H1 (cell line): ENCODE measurements at regions not wholly inside any gene's neighbourhood (a gene's known extent, or its start where the extent isn't known, plus 50 kb on each side); places are given as distances from the start of the nearest gene placed in this dataset.
A peak's percentile ranks its signal among the peaks of the same experiment; 100 is the strongest.

Experiments
- CTCF ChIA-PET: fragments of 300-600 bp; sonication (Branson Sonifier 250); formaldehyde crosslinking; loops from one replicate; lab custom pipeline; 2021; ENCODE audit not compliant: partially characterized antibody; lab: Charles Lee
- POLR2A ChIA-PET: fragments of 300-600 bp; sonication (Branson Sonifier 250); formaldehyde crosslinking; loops from one replicate; lab custom pipeline; 2021; ENCODE audit warnings: inconsistent platforms; ENCODE audit not compliant: partially characterized antibody; lab: Charles Lee
- DNase-seq, 2 experiments: peaks; one replicate each; pipeline versions ENCODE4 v3.0.0 to v3.0.0-alpha.2; 2010 to 2022; ENCODE audit warnings: low spot score in 2 of 2, low read depth in 1 of 2, mixed read lengths in 1 of 2
- FAIRE-seq: peaks from 2 replicates; lab custom pipeline; 2011; peaks lifted over from hg19 to GRCh38; lab: Jason Lieb, UNC
- H2AFZ ChIP-seq: 2 replicates; pipeline ENCODE4 v1.8.1; 2012; ENCODE audit warnings: low read length, inconsistent platforms
- H2AK5ac ChIP-seq: 2 replicates; pipeline ENCODE4 v1.6.1; 2013; ENCODE audit warnings: low read depth, low read length
- H2BK120ac ChIP-seq: replicated peaks from 2 replicates; pipeline ENCODE3; 2013; ENCODE audit warnings: low read depth, low read length, inconsistent platforms
- H2BK12ac ChIP-seq: 2 replicates; pipeline ENCODE4 v1.6.1; 2013; ENCODE audit warnings: low read depth, low read length
- H2BK15ac ChIP-seq: 2 replicates; pipeline ENCODE4 v1.6.1; 2013; ENCODE audit warnings: low read length
- H2BK20ac ChIP-seq: 2 replicates; pipeline ENCODE4 v1.6.1; 2013; ENCODE audit warnings: low read length
- H2BK5ac ChIP-seq: 2 replicates; pipeline ENCODE4 v1.6.1; 2013; ENCODE audit warnings: low read depth, low read length
- H3K14ac ChIP-seq: 2 replicates; pipeline ENCODE4 v1.6.1; 2013; ENCODE audit warnings: inconsistent platforms; ENCODE audit not compliant: insufficient read length
- H3K18ac ChIP-seq: 2 replicates; pipeline ENCODE4 v1.6.1; 2013; ENCODE audit warnings: low read length; ENCODE audit errors: extremely low read depth
- H3K23ac ChIP-seq: 2 replicates; pipeline ENCODE4 v1.6.1; 2013; ENCODE audit warnings: inconsistent platforms; ENCODE audit not compliant: insufficient read length
- H3K23me2 ChIP-seq: 2 replicates; pipeline ENCODE4 v1.6.1; 2013; ENCODE audit warnings: low read depth, low read length
- H3K27ac ChIP-seq: 2 replicates; pipeline ENCODE4 v1.6.1; 2011; ENCODE audit warnings: low read depth, low read length, inconsistent platforms
- H3K27me3 ChIP-seq, 4 experiments: replicated peaks in 1 of 4; 1 replicate in 1 of 4; 2 replicates in 3 of 4; pipeline versions ENCODE4 v1.6.1 to v1.8.1; 2011 to 2013; ENCODE audit warnings: low read length in 3 of 4, mild to moderate bottlenecking in 3 of 4, inconsistent platforms in 2 of 4, mixed read lengths in 2 of 4, moderate library complexity in 1 of 4; ENCODE audit not compliant: control insufficient read depth in 3 of 4, insufficient read depth in 3 of 4; ENCODE audit errors: extremely low read depth in 1 of 4
- H3K36me3 ChIP-seq, 4 experiments: 2 replicates each; pipeline versions ENCODE4 v1.6.1 to v1.8.1; 2011 to 2013; ENCODE audit warnings: mild to moderate bottlenecking in 4 of 4, low read length in 3 of 4, moderate library complexity in 2 of 4, control low read depth in 1 of 4, inconsistent platforms in 1 of 4; ENCODE audit not compliant: insufficient read depth in 4 of 4, control insufficient read depth in 2 of 4
- H3K4ac ChIP-seq: replicated peaks from 2 replicates; pipeline ENCODE3; 2013; ENCODE audit warnings: low read length, low read depth, mixed read lengths, inconsistent platforms; ENCODE audit not compliant: insufficient read length
- H3K4me1 ChIP-seq, 4 experiments: replicated peaks in 1 of 4; 1 replicate in 1 of 4; 2 replicates in 3 of 4; pipeline versions ENCODE4 v1.6.1 to v1.8.1; 2011 to 2013; ENCODE audit warnings: low read length in 3 of 4, inconsistent platforms in 2 of 4, mixed read lengths in 1 of 4; ENCODE audit not compliant: insufficient read depth in 4 of 4, control insufficient read depth in 3 of 4
- H3K4me2 ChIP-seq, 2 experiments: 2 replicates each; pipeline versions ENCODE4 v1.6.1 to v1.8.1; 2011 to 2013; ENCODE audit warnings: low read depth in 2 of 2, low read length in 2 of 2, control low read depth in 1 of 2, inconsistent platforms in 1 of 2, mild to moderate bottlenecking in 1 of 2; ENCODE audit not compliant: insufficient read depth in 1 of 2
- H3K4me3 ChIP-seq, 4 experiments: fragments of 200-600, 300-600 bp in 1 of 4; sonication (generic), shearing (Covaris generic), sonication (Bioruptor Twin) in 1 of 4; 2 replicates each; pipeline versions ENCODE4 v1.5.1 to v1.8.1; 2011 to 2016; ENCODE audit warnings: low read length in 4 of 4, low read depth in 3 of 4, control low read depth in 2 of 4, inconsistent platforms in 2 of 4, mild to moderate bottlenecking in 2 of 4, mixed read lengths in 1 of 4, moderate library complexity in 1 of 4; ENCODE audit not compliant: insufficient read depth in 2 of 4; ENCODE audit errors: extremely low read depth in 1 of 4
- H3K56ac ChIP-seq: replicated peaks from 2 replicates; pipeline ENCODE3; 2013; ENCODE audit warnings: low read depth, mild to moderate bottlenecking, mixed read lengths, low read length, inconsistent platforms; ENCODE audit not compliant: insufficient read length
- H3K79me1 ChIP-seq: 2 replicates; pipeline ENCODE4 v1.6.1; 2013; ENCODE audit warnings: low read depth, low read length, control low read depth
- H3K79me2 ChIP-seq, 2 experiments: 2 replicates each; pipeline versions ENCODE4 v1.6.1 to v1.8.1; 2012 to 2013; ENCODE audit warnings: low read length in 2 of 2, mild to moderate bottlenecking in 2 of 2, inconsistent platforms in 1 of 2; ENCODE audit not compliant: insufficient read depth in 2 of 2, control insufficient read depth in 1 of 2
- H3K9ac ChIP-seq, 4 experiments: replicated peaks in 1 of 4; 1 replicate in 1 of 4; 2 replicates in 3 of 4; pipeline versions ENCODE4 v1.6.1 to v1.8.1; 2011 to 2013; ENCODE audit warnings: low read depth in 3 of 4, low read length in 3 of 4, control low read depth in 2 of 4, mild to moderate bottlenecking in 2 of 4, moderate library complexity in 2 of 4, inconsistent platforms in 1 of 4; ENCODE audit errors: extremely low read depth in 1 of 4
- H3K9me3 ChIP-seq, 2 experiments: 2 replicates each; pipeline versions ENCODE4 v1.6.1 to v1.8.1; 2012 to 2013; ENCODE audit warnings: mild to moderate bottlenecking in 2 of 2, moderate library complexity in 2 of 2, control low read depth in 1 of 2, inconsistent platforms in 1 of 2, low read depth in 1 of 2, low read length in 1 of 2, mixed read lengths in 1 of 2; ENCODE audit not compliant: insufficient read depth in 2 of 2
- H4K20me1 ChIP-seq, 2 experiments: replicated peaks in 1 of 2; 2 replicates each; pipeline versions ENCODE3 to v1.8.1; 2011 to 2013; ENCODE audit warnings: inconsistent platforms in 2 of 2, low read length in 2 of 2, mild to moderate bottlenecking in 1 of 2; ENCODE audit not compliant: insufficient read depth in 2 of 2, control insufficient read depth in 1 of 2
- H4K5ac ChIP-seq: 2 replicates; pipeline ENCODE4 v1.6.1; 2013; ENCODE audit warnings: low read length, low read depth, mixed read lengths, inconsistent platforms; ENCODE audit not compliant: insufficient read length
- H4K8ac ChIP-seq: 2 replicates; pipeline ENCODE4 v1.8.0; 2013; ENCODE audit warnings: mild to moderate bottlenecking, moderate library complexity, low read length, inconsistent platforms; ENCODE audit not compliant: insufficient read depth; ENCODE audit errors: extremely low read depth
- H4K91ac ChIP-seq: replicated peaks from 2 replicates; pipeline ENCODE3; 2013; ENCODE audit warnings: low read length, mixed read lengths, inconsistent platforms; ENCODE audit not compliant: insufficient read length
- BRCA1 ChIP-seq: IDR thresholded peaks from 2 replicates; pipeline ENCODE4 v1.6.1; 2012; ENCODE audit warnings: low read depth, low read length, improper control_type of control experiment
- CREB1 ChIP-seq: IDR thresholded peaks from 2 replicates; pipeline ENCODE4 v1.6.1; 2012; ENCODE audit warnings: inconsistent platforms
- EZH2 ChIP-seq: fragments of 200-600 bp; sonication (generic); IDR thresholded peaks from 2 replicates; pipeline ENCODE4 v1.7.1; 2012; ENCODE audit warnings: low read depth, mild to moderate bottlenecking, moderate library complexity, low read length, inconsistent platforms; ENCODE audit not compliant: severe bottlenecking
- MAFK ChIP-seq: IDR thresholded peaks from 2 replicates; pipeline ENCODE4 v1.6.1; 2012; ENCODE audit warnings: low read depth, mild to moderate bottlenecking, improper control_type of control experiment, low read length
- NANOG ChIP-seq: IDR thresholded peaks from 2 replicates; pipeline ENCODE4 v1.6.1; 2011; ENCODE audit warnings: low read length, low read depth, mild to moderate bottlenecking, inconsistent platforms; ENCODE audit not compliant: insufficient read depth, poor library complexity, severe bottlenecking
- RAD21 ChIP-seq, 2 experiments: IDR thresholded peaks in 1 of 2; conservative IDR thresholded peaks in 1 of 2; 2 replicates each; pipeline ENCODE4 v1.6.1; 2011; ENCODE audit warnings: low read depth in 2 of 2, low read length in 2 of 2, improper control_type of control experiment in 1 of 2, inconsistent platforms in 1 of 2, mild to moderate bottlenecking in 1 of 2, moderate library complexity in 1 of 2
- SIX5 ChIP-seq: IDR thresholded peaks from 2 replicates; pipeline ENCODE4 v1.6.1; 2011; ENCODE audit warnings: mild to moderate bottlenecking, low read depth, low read length
- SP2 ChIP-seq: IDR thresholded peaks from 2 replicates; pipeline ENCODE4 v1.6.1; 2012; ENCODE audit warnings: mild to moderate bottlenecking, low read length, inconsistent platforms
- TAF7 ChIP-seq: optimal IDR thresholded peaks from 2 replicates; pipeline ENCODE3; 2011; ENCODE audit warnings: low read depth, mild to moderate bottlenecking, inconsistent platforms, low read length, moderate library complexity, borderline replicate concordance
- TCF12 ChIP-seq: IDR thresholded peaks from 2 replicates; pipeline ENCODE4 v1.6.1; 2011; ENCODE audit warnings: low read depth, mild to moderate bottlenecking, low read length
- ZNF274 ChIP-seq: IDR thresholded peaks from 2 replicates; pipeline ENCODE4 v1.7.0; 2012; ENCODE audit warnings: low read length, borderline replicate concordance; ENCODE audit errors: extremely low read depth
- WGBS, 2 experiments: shearing (Covaris generic) in 1 of 2; methylation state at CpG; one replicate each; pipeline versions ENCODE4 v1.1.6 to v1.1.7; 2013 to 2015; ENCODE audit warnings: low lambda C conversion rate in 2 of 2, mixed read lengths in 2 of 2, inconsistent platforms in 1 of 2, low coverage in 1 of 2, missing lambda C conversion rate in 1 of 2; ENCODE audit not compliant: insufficient replicate concordance in 2 of 2, insufficient coverage in 1 of 2, insufficient read length in 1 of 2; ENCODE audit errors: extremely low coverage in 1 of 2, missing lambda C conversion rate in 1 of 2; 5-methylcytosine and 5-hydroxymethylcytosine counted together
- TF ChIP-seq, protein P1 (sequence below): IDR thresholded peaks from 2 replicates; pipeline ENCODE4 v1.6.1; 2011; ENCODE audit warnings: low read length, improper control_type of control experiment

DNA sequence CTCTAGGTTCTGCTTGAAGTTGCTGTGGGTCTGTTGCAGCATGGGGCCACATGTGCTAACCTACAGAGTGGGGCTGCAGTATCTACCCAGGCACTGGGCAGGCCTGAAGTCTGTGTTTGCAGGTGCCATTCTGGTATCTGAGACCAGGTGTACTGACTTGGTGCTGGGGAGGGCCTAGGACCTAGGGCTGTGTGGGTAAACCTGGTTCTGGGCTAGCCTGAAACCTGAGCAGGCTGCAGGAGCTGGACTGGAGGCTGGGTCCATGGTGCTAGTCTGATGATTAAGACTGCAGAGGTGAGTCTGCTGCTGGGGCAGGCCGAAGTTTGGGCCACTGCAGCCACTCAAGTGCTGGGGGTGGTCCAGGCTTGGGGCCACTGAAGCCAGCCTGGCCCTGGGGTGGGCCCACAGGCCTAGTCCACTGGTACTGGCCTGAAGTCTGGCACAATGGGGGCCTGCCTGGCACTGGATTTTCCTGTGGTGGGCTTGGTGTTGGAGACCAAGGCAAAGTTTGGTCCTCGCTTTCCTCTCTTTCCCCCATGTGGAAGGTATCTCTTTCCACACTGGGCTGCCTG is 310.6 kb downstream of the NDFIP2 start:
- TF ChIP-seq TCF12 (no peak), NANOG (no peak), EZH2 (no peak), CREB1 (no peak), MAFK (no peak), TAF7 (no peak), SP2 (no peak), ZNF274 (no peak), BRCA1 (no peak), RAD21 (IDR thresholded peaks at IDR 0.05 in 1 of 2, conservative IDR thresholded peaks at IDR 0.05 in 1 of 2; ENCODE audit: low read depth in 2 of 2, low read length in 2 of 2) (no peak), SIX5 (no peak)
- TF ChIP-seq, protein P1, sequence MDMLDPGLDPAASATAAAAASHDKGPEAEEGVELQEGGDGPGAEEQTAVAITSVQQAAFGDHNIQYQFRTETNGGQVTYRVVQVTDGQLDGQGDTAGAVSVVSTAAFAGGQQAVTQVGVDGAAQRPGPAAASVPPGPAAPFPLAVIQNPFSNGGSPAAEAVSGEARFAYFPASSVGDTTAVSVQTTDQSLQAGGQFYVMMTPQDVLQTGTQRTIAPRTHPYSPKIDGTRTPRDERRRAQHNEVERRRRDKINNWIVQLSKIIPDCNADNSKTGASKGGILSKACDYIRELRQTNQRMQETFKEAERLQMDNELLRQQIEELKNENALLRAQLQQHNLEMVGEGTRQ: no peak
- no peak overlapping the region for H2BK120ac ChIP-seq
- H4K5ac ChIP-seq: no peak overlapping the region
- no peak overlapping the region for H3K4me3 ChIP-seq
- FAIRE-seq: no peak
- no peak for DNase-seq
- H3K36me3 ChIP-seq: no peaks in the 10 kb centered on the region
- no peak overlapping the region for H3K27ac ChIP-seq
- H3K23me2 ChIP-seq: no peaks in the 10 kb centered on the region
- H4K8ac ChIP-seq: peak overlapping the region; percentile 11; the same call in 1 of the 2 replicates
- no peaks in the 10 kb centered on the region for H3K4me1 ChIP-seq
- 100% methylated on average over 2 of the region's 2 CpGs; no CpG with 5 or more reads in 1 of the 2 experiments for WGBS, 2 experiments
- no peak overlapping the region for H3K4ac ChIP-seq
- H3K9ac ChIP-seq: no peak overlapping the region
- no peaks in the 10 kb centered on the region for H3K79me1 ChIP-seq
- H3K9me3 ChIP-seq: no peaks in the 10 kb centered on the region
- no peaks in the 10 kb centered on the region for H4K20me1 ChIP-seq
- H3K79me2 ChIP-seq: no peaks in the 10 kb centered on the region
- no peak overlapping the region for H2BK12ac ChIP-seq
- H3K18ac ChIP-seq: no peak overlapping the region
- H2AK5ac ChIP-seq: 0 out of 2 replicates have a peak overlapping the region, but pooled peaks have one; percentile 48
- H2AFZ ChIP-seq: no peak overlapping the region
- no peak overlapping the region for H2BK20ac ChIP-seq
- no peak overlapping the region for H3K4me2 ChIP-seq
- peak overlapping the region; percentile 17 for H4K91ac ChIP-seq
- ChIA-PET CTCF (interaction anchor here (1.2 kb wide), 1 partner anchor 13 kb away, joined by 3 read pairs; no protein-coding TSS in a partner anchor), POLR2A (no interaction called here)
- H3K56ac ChIP-seq: no peak overlapping the region
- H2BK15ac ChIP-seq: no peak overlapping the region; the same call in 1 of the 2 replicates
- H2BK5ac ChIP-seq: 0 out of 2 replicates have a peak overlapping the region, but pooled peaks have one; percentile 12
- H3K27me3 ChIP-seq: no peaks in the 10 kb centered on the region
- no peak overlapping the region for H3K23ac ChIP-seq
- H3K14ac ChIP-seq: no peak overlapping the region
